PC-9 (cell line): ENCODE measurements at regions not wholly inside any gene's neighbourhood (a gene's known extent, or its start where the extent isn't known, plus 50 kb on each side); places are given as distances from the start of the nearest gene placed in this dataset.
"Not testable (repeated sequence)": the region's sequence is repeated elsewhere in the genome, so short reads cannot be mapped to it uniquely, and the experiment has no call there.

Experiments used
- BruUV-seq: library from RNA; stranded (reverse); fragments of 400-500 nt; replicated peaks from 2 replicates; lab custom pipeline; 2021; lab: Mats Ljungman, UMichigan
- CTCF ChIA-PET: fragments of 300-600 bp; sonication (Branson Sonifier 250); formaldehyde crosslinking; loops from one replicate; lab custom pipeline; 2022; ENCODE audit warnings: antibody characterized with exemption; lab: Charles Lee
- POLR2A ChIA-PET: fragments of 300-600 bp; sonication (Branson Sonifier 250); formaldehyde crosslinking; loops from one replicate; lab custom pipeline; 2022; ENCODE audit warnings: antibody characterized with exemption; ENCODE audit not compliant: unreplicated experiment; lab: Charles Lee
- DNase-seq, 2 experiments: peaks; one replicate each; pipeline versions ENCODE4 v3.0.0 to v3.0.0-alpha.2; 2015 to 2022; ENCODE audit warnings: mixed read lengths in 1 of 2
- H2AFZ ChIP-seq: fragments of 200-600 bp; sonication (generic); 2 replicates; pipeline ENCODE4 v1.8.1; 2017; ENCODE audit warnings: antibody characterized with exemption
- H3F3A ChIP-seq: fragments of 200-600 bp; sonication (generic); 2 replicates; pipeline ENCODE4 v1.8.1; 2017; ENCODE audit warnings: antibody characterized with exemption, mild to moderate bottlenecking, low read depth; ENCODE audit not compliant: insufficient read depth
- H3K27ac ChIP-seq: fragments of 200-600 bp; sonication (generic); 2 replicates; pipeline ENCODE4 v1.6.1; 2016; ENCODE audit warnings: mixed run types
- H3K27me3 ChIP-seq: fragments of 200-600 bp; sonication (generic); 2 replicates; pipeline ENCODE4 v1.6.1; 2016; ENCODE audit warnings: low read depth, mixed run types; ENCODE audit not compliant: insufficient read depth
- H3K36me3 ChIP-seq: fragments of 200-600 bp; sonication (generic); 2 replicates; pipeline ENCODE4 v1.6.1; 2016; ENCODE audit warnings: low read depth, mixed run types
- H3K4me1 ChIP-seq: fragments of 200-600 bp; sonication (generic); replicated peaks from 2 replicates; pipeline ENCODE4 v1.6.1; 2016; ENCODE audit warnings: mixed run types; ENCODE audit not compliant: insufficient read depth
- H3K4me2 ChIP-seq: fragments of 200-600 bp; sonication (generic); 2 replicates; pipeline ENCODE4 v1.6.1; 2017; ENCODE audit warnings: mixed run types
- H3K4me3 ChIP-seq: fragments of 200-600 bp; sonication (generic); 2 replicates; pipeline ENCODE4 v1.6.1; 2016; ENCODE audit warnings: mixed run types
- H3K79me2 ChIP-seq: fragments of 200-600 bp; sonication (generic); 2 replicates; pipeline ENCODE4 v1.6.1; 2017; ENCODE audit warnings: low read depth, mixed run types
- H3K9me2 ChIP-seq: fragments of 200-600 bp; sonication (generic); 2 replicates; pipeline ENCODE4 v1.8.1; 2017; ENCODE audit warnings: mild to moderate bottlenecking; ENCODE audit not compliant: insufficient read depth
- H3K9me3 ChIP-seq: fragments of 200-600 bp; sonication (generic); 2 replicates; pipeline ENCODE4 v1.8.1; 2016; ENCODE audit warnings: low read depth; ENCODE audit not compliant: insufficient read depth
- H4K20me1 ChIP-seq: fragments of 200-600 bp; sonication (generic); 2 replicates; pipeline ENCODE4 v1.8.1; 2017; ENCODE audit not compliant: insufficient read depth
- CTCF ChIP-seq: fragments of 200-600 bp; sonication (generic); conservative IDR thresholded peaks from 2 replicates; pipeline ENCODE4 v1.6.1; 2017; ENCODE audit warnings: mixed run types, antibody characterized with exemption, mild to moderate bottlenecking, moderate library complexity
- EZH2 ChIP-seq: fragments of 200-600 bp; sonication (generic); IDR thresholded peaks from 2 replicates; pipeline ENCODE4 v1.8.0; 2017; ENCODE audit warnings: antibody characterized with exemption, low read depth
- intact Hi-C: fragments of 100-400 bp; cut with micrococcal nuclease; formaldehyde crosslinking; loops from one replicate; pipeline ENCODE4 v1.10.0; 2022; ENCODE audit not compliant: unreplicated experiment

- no peaks in the 10 kb centered on the region for H3K27me3 ChIP-seq
- H2AFZ ChIP-seq = no peak overlapping the region
- H3K79me2 ChIP-seq = no peaks in the 10 kb centered on the region
- H3K4me3 ChIP-seq = no peak overlapping the region
- ChIA-PET POLR2A (no interaction called here), CTCF (interaction anchor here (0.8 kb wide), 1 partner anchor 61 kb away, joined by 3 read pairs; no protein-coding TSS in a partner anchor)
- TF ChIP-seq EZH2 (no peak), CTCF (no peak)
- H3K36me3 ChIP-seq = no peaks in the 10 kb centered on the region
- no peak for DNase-seq
- H3K9me2 ChIP-seq = 0 out of 2 replicates have a peak, but pooled peaks cover 3% of the 10 kb centered on the region
- H3K9me3 ChIP-seq = no peaks in the 10 kb centered on the region
- H4K20me1 ChIP-seq = no peaks in the 10 kb centered on the region
- H3K27ac ChIP-seq = no peak overlapping the region
- no peaks in the 10 kb centered on the region for H3F3A ChIP-seq
- no TSS peak for BruUV-seq
- no peaks in the 10 kb centered on the region for H3K4me1 ChIP-seq
- H3K4me2 ChIP-seq = no peak overlapping the region
- intact Hi-C loops = no loop called here
These were observed 451.3 kb upstream of the LMCD1 start for GRCh38 chr3:8050283-8050682.

- Histone ChIP-seq H2AFZ (no peak overlapping the region), H3K4me2 (no peak overlapping the region), H3K9me2 (0 out of 2 replicates have a peak, but pooled peaks cover 3% of the 10 kb centered on the region), H4K20me1 (no peaks in the 10 kb centered on the region), H3K36me3 (no peaks in the 10 kb centered on the region), H3K9me3 (no peaks in the 10 kb centered on the region), H3K27ac (no peak overlapping the region), H3F3A (no peaks in the 10 kb centered on the region), H3K4me3 (no peak overlapping the region), H3K79me2 (no peaks in the 10 kb centered on the region), H3K4me1 (no peaks in the 10 kb centered on the region), H3K27me3 (no peaks in the 10 kb centered on the region)
- TF ChIP-seq CTCF = no peak
- no peak for TF ChIP-seq EZH2
- BruUV-seq = no TSS peak
- no peak for DNase-seq
- intact Hi-C loops = no loop called here
- ChIA-PET CTCF (no interaction called here), POLR2A (no interaction called here)
These were observed 449.0 kb upstream of the LMCD1 start for GRCh38 chr3:8052659-8053058.

- BruUV-seq, H3F3A ChIP-seq, H3K27me3 ChIP-seq, H3K27ac ChIP-seq, CTCF ChIA-PET, H3K4me2 ChIP-seq, intact Hi-C loops, H2AFZ ChIP-seq, H3K9me3 ChIP-seq, H3K36me3 ChIP-seq, H3K4me3 ChIP-seq, H3K4me1 ChIP-seq, H3K79me2 ChIP-seq, DNase-seq, H3K9me2 ChIP-seq, H4K20me1 ChIP-seq, POLR2A ChIA-PET: not testable (repeated sequence)
These were observed 433.5 kb upstream of the LMCD1 start for GRCh38 chr3:8068135-8068534.

GRCh38 chr3:8069471-8069870 is 432.2 kb upstream of the LMCD1 start:
- CTCF ChIA-PET = no interaction called here
- Histone ChIP-seq H3K79me2 (no peaks in the 10 kb centered on the region), H3K27me3 (peaks cover 6% of the 10 kb centered on the region), H3K4me3 (no peak overlapping the region), H3K36me3 (no peaks in the 10 kb centered on the region), H2AFZ (no peak overlapping the region), H3K9me2 (no peaks in the 10 kb centered on the region), H3K9me3 (no peaks in the 10 kb centered on the region), H4K20me1 (no peaks in the 10 kb centered on the region), H3K27ac (no peak overlapping the region), H3K4me2 (no peak overlapping the region), H3K4me1 (no peaks in the 10 kb centered on the region), H3F3A (no peaks in the 10 kb centered on the region; the same call in 1 of the 2 replicates)
- DNase-seq = no peak
- TF ChIP-seq CTCF = no peak
- no peak for TF ChIP-seq EZH2
- intact Hi-C loops = no loop called here
- POLR2A ChIA-PET = no interaction called here
- no TSS peak for BruUV-seq
